ENCODE measurements at regions not wholly inside any gene's neighbourhood (a gene's known extent, or its start where the extent isn't known, plus 50 kb on each side); places are given as distances from the start of the nearest gene placed in this dataset.

GRCh38 chr3:41029356-41029755 is 169.9 kb upstream of the CTNNB1 start:
- Histone ChIP-seq H3K9ac (ENCODE audit: insufficient read depth in 1 of 2, low read depth in 2 of 2, low read length in 2 of 2) (no peak overlapping the region), H3K4me2 (ENCODE audit: insufficient read depth, low read length) (no peak overlapping the region), H2AFZ (ENCODE audit: low read depth, low read length) (no peak overlapping the region), H3K9me3 (replicated peaks; ENCODE audit: control insufficient read depth, insufficient read depth, low read depth, low read length) (no peaks in the 10 kb centered on the region), H3K36me3 (ENCODE audit: control insufficient read depth, insufficient read depth, low read length) (no peaks in the 10 kb centered on the region), H3K79me2 (ENCODE audit: control insufficient read depth, insufficient read depth, low read length) (no peaks in the 10 kb centered on the region), H3K27me3 (ENCODE audit: control insufficient read depth in 2 of 2, insufficient read depth in 2 of 2, low read length in 2 of 2) (peaks cover 7 to 32% of the 10 kb centered on the region in 2 experiments; a peak in 3 of 5 replicates), H3K4me1 (replicated peaks in 1 of 2; ENCODE audit: control insufficient read depth in 2 of 2, insufficient read depth in 2 of 2, low read length in 2 of 2) (peaks cover 8 to 28% of the 10 kb centered on the region in 2 experiments), H3K9me1 (ENCODE audit: control insufficient read depth, insufficient read depth, low read length) (no peaks in the 10 kb centered on the region), H3K27ac (ENCODE audit: extremely low read depth, low read depth, low read length) (no peak overlapping the region), H3K4me3 (no peak overlapping the region), H4K20me1 (replicated peaks; ENCODE audit: control insufficient read depth, insufficient read depth, low read length) (no peaks in the 10 kb centered on the region)
- ChIA-PET CTCF (ENCODE audit: low intra/inter-chr PET ratio) (no interaction called here), POLR2A (interaction anchor here (0.7 kb wide), 1 partner anchor 51 kb away, joined by 3 read pairs; no protein-coding TSS in a partner anchor)
- intact Hi-C loops (cut with micrococcal nuclease) = no loop called here
- FAIRE-seq (no peak), ATAC-seq (no peak), DNase-seq (ENCODE audit: extremely low read depth in 1 of 4, low spot score in 3 of 4) (no peak)
- BruUV-seq (replicated peaks) = no TSS peak
- WGBS (ENCODE audit: insufficient coverage, low coverage, missing lambda C conversion rate) = 0% methylated on average over 3 of the region's 3 CpGs
- TF ChIP-seq ZMIZ1 (IDR thresholded peaks at IDR 0.05; ENCODE audit: low read depth in 2 of 2, low read length in 2 of 2) (no peak), ZNF239 (CRISPR knock-in tag; IDR thresholded peaks at IDR 0.05) (peak; percentile 22; the same call in 1 of the 2 replicates), TCF3 (CRISPR knock-in tag; IDR thresholded peaks at IDR 0.05) (no peak), ZNF197 (CRISPR knock-in tag; IDR thresholded peaks at IDR 0.05; ENCODE audit: low read depth) (no peak), BRCA1 (IDR thresholded peaks at IDR 0.05) (no peak), BRCA1 (CRISPR knock-in tag; IDR thresholded peaks at IDR 0.05) (no peak), CEBPZ (IDR thresholded peaks at IDR 0.05; ENCODE audit: borderline replicate concordance, low read depth, low read length) (no peak)
- in situ Hi-C loops (cut with MboI) = no loop called here
